ENCODE measurements at regions not wholly inside any gene's neighbourhood (a gene's known extent, or its start where the extent isn't known, plus 50 kb on each side); places are given as distances from the start of the nearest gene placed in this dataset.

DNA sequence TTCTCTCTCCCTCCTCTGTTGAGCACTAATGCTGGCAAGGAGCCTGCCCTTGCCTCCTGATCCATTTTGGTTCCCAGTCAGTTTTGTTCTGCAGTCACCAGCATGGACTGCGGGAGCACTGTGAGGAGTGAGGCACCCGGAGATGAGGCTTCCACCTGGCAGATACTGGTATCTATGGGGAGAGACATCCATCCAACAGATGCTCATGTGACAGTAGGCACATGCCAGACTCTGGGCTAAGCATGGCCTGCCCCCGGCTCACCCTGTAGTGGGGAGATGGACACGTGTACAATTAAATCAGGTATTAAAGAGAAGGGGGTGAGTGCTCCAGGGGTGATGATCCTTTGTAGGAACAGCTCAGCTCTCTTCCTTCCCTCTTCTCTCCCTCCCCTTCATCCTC is 74.0 kb upstream of the PODXL start:
- TF ChIP-seq, protein P1, sequence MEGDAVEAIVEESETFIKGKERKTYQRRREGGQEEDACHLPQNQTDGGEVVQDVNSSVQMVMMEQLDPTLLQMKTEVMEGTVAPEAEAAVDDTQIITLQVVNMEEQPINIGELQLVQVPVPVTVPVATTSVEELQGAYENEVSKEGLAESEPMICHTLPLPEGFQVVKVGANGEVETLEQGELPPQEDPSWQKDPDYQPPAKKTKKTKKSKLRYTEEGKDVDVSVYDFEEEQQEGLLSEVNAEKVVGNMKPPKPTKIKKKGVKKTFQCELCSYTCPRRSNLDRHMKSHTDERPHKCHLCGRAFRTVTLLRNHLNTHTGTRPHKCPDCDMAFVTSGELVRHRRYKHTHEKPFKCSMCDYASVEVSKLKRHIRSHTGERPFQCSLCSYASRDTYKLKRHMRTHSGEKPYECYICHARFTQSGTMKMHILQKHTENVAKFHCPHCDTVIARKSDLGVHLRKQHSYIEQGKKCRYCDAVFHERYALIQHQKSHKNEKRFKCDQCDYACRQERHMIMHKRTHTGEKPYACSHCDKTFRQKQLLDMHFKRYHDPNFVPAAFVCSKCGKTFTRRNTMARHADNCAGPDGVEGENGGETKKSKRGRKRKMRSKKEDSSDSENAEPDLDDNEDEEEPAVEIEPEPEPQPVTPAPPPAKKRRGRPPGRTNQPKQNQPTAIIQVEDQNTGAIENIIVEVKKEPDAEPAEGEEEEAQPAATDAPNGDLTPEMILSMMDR (IDR thresholded peaks at IDR 0.05) = no peak
- no peak for TF ChIP-seq POLR2A (IDR thresholded peaks at IDR 0.05)
- no peak for TF ChIP-seq EP300 (IDR thresholded peaks at IDR 0.05)
- no peak for TF ChIP-seq POLR2AphosphoS5 (IDR thresholded peaks at IDR 0.05)

Data from gastroesophageal sphincter (tissue), 3 donors.